ENCODE measurements at regions not wholly inside any gene's neighbourhood (a gene's known extent, or its start where the extent isn't known, plus 50 kb on each side); places are given as distances from the start of the nearest gene placed in this dataset.

DNA sequence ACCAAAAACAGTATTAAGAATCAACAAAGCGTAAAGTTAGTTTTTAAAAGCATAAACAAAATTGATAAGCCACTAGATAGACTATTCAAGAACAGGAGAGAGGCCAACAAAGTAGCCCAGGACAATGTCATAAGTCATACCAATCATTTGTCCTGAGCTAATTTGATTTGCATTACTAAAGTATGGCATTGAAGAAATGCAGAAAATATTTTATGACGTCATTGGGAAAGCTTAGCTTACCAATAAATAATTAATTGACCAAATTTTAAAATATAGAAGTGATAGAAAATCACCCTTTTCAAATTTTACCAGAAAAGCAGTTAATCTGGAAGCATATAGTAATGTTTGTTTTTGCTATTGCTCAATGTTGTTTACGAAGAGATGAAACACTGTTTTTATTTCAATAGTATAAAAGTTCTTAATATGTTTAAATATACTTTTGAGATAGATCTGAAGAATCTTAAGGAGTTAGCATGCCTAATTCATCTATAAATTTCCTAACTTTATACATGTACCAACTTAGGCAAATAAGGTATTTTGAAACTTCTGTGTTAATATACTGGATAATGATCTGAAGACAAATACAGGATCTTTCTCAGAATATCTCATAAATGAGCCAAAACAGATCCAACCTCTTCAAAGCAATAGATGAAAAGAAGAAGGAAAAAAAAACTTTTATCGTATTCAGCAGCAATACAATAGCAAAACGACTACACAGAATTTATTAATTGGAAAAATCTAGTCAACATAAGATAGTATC lies 1118.5 kb downstream of the SLC16A7 start:
- H3K4me3 ChIP-seq = no peak overlapping the region
- no peaks in the 10 kb centered on the region for H3K9me3 ChIP-seq (ENCODE audit: low read depth)
- H3K4me1 ChIP-seq (ENCODE audit: low read depth) = no peaks in the 10 kb centered on the region
- TF ChIP-seq, protein P1, sequence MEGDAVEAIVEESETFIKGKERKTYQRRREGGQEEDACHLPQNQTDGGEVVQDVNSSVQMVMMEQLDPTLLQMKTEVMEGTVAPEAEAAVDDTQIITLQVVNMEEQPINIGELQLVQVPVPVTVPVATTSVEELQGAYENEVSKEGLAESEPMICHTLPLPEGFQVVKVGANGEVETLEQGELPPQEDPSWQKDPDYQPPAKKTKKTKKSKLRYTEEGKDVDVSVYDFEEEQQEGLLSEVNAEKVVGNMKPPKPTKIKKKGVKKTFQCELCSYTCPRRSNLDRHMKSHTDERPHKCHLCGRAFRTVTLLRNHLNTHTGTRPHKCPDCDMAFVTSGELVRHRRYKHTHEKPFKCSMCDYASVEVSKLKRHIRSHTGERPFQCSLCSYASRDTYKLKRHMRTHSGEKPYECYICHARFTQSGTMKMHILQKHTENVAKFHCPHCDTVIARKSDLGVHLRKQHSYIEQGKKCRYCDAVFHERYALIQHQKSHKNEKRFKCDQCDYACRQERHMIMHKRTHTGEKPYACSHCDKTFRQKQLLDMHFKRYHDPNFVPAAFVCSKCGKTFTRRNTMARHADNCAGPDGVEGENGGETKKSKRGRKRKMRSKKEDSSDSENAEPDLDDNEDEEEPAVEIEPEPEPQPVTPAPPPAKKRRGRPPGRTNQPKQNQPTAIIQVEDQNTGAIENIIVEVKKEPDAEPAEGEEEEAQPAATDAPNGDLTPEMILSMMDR (IDR thresholded peaks at IDR 0.05; ENCODE audit: low read depth, low read length) = no peak
- no peak overlapping the region for H3K27ac ChIP-seq
- no peaks in the 10 kb centered on the region for H3K36me3 ChIP-seq
- no peak for DNase-seq (ENCODE audit: low read depth in 1 of 2, low spot score in 1 of 2)
- H3K27me3 ChIP-seq = no peaks in the 10 kb centered on the region

DNA sequence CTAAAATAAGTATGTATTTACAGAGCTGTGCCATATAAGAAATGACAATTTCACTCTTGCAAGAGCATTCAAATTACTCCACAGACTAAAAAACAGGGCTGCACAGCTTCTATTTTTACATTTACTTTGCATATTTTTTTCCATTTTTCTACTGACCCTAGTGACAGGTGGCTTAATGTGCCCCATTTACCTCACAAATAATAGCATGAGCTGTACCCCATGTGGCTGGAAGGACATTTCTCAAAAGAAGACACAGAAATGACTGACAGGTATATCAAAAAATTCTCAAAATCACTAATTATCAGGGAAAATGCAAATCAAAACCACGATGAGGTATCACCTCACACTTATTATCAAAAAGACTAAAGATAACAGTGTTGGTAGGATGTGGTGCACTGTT lies 1128.6 kb downstream of the SLC16A7 start:
- H3K4me1 ChIP-seq (ENCODE audit: low read depth) = no peaks in the 10 kb centered on the region
- H3K27ac ChIP-seq = no peak overlapping the region
- DNase-seq (ENCODE audit: low read depth in 1 of 2, low spot score in 1 of 2) = no peak
- no peak overlapping the region for H3K4me3 ChIP-seq
- no peaks in the 10 kb centered on the region for H3K27me3 ChIP-seq
- TF ChIP-seq, protein P1 (IDR thresholded peaks at IDR 0.05; ENCODE audit: low read depth, low read length) = no peak
- no peaks in the 10 kb centered on the region for H3K9me3 ChIP-seq (ENCODE audit: low read depth)
- H3K36me3 ChIP-seq = no peaks in the 10 kb centered on the region

DNA sequence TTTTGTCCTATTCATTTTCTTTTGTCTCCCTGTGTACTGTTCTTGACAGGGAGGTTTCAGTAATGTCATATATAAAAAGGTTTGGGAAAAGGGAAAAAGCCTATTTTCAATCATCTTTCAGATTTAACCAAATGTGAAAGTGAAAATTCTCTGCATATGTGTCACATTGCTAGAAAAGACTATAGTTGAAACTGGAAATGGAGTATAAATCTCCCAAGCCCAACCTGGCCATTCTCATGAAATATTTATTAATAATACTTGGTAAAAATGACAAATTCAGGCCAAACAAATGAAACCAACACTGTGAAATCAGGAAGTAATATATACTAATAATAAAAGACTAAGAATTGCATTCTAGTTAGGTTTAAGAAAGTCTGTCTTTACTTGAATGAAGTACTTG lies 1129.2 kb downstream of the SLC16A7 start:
- no peak overlapping the region for H3K4me3 ChIP-seq
- no peaks in the 10 kb centered on the region for H3K4me1 ChIP-seq (ENCODE audit: low read depth)
- no peak for DNase-seq (ENCODE audit: low read depth in 1 of 2, low spot score in 1 of 2)
- H3K27me3 ChIP-seq = no peaks in the 10 kb centered on the region
- no peaks in the 10 kb centered on the region for H3K9me3 ChIP-seq (ENCODE audit: low read depth)
- TF ChIP-seq, protein P1 (IDR thresholded peaks at IDR 0.05; ENCODE audit: low read depth, low read length) = no peak
- H3K36me3 ChIP-seq = no peaks in the 10 kb centered on the region
- no peak overlapping the region for H3K27ac ChIP-seq

DNA sequence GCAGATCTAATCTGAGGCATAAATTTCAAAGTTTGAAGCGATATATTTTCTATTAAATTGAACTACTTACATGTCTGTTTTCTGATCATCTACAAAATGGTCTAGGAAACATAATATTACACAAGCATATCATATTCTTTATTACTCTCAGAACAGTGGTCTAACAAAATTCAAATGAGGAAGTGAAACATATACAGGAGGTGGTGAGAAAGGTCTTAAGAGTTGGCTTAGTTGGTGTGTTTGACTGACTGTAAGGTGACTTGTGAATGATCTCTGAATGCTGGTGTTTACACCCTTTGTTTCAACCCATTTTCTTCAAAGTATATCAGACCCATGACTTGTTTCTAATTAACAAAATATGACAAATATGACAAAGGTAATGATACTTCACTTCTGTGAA lies 1156.8 kb downstream of the SLC16A7 start:
- no peak overlapping the region for H3K4me3 ChIP-seq
- no peaks in the 10 kb centered on the region for H3K9me3 ChIP-seq (ENCODE audit: low read depth)
- H3K27me3 ChIP-seq = no peaks in the 10 kb centered on the region
- TF ChIP-seq, protein P1 (IDR thresholded peaks at IDR 0.05; ENCODE audit: low read depth, low read length) = no peak
- no peaks in the 10 kb centered on the region for H3K36me3 ChIP-seq
- H3K27ac ChIP-seq = no peak overlapping the region
- H3K4me1 ChIP-seq (ENCODE audit: low read depth) = no peaks in the 10 kb centered on the region
- DNase-seq (ENCODE audit: low read depth in 1 of 2, low spot score in 1 of 2) = no peak

DNA sequence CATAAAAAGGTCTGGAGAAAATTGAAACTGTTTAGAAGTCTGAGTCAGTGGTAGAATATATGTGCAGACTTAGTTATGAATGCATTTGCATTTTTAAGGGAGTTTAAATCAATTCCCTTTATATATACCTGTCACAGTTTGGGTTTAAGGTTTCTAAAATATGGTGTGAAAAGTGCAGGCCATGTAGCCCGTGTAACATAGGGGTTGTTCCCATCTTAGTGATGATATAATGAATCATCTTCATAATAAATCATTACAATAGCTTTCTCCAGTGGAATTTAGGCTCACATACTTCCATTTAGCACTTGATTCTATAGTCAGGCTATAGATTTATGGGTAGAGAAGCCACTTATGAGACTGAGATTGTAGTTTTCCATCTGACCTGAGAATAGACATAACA lies 1162.4 kb downstream of the SLC16A7 start:
- H3K27me3 ChIP-seq = no peaks in the 10 kb centered on the region
- H3K36me3 ChIP-seq = no peaks in the 10 kb centered on the region
- H3K4me1 ChIP-seq (ENCODE audit: low read depth) = no peaks in the 10 kb centered on the region
- DNase-seq (ENCODE audit: low read depth in 1 of 2, low spot score in 1 of 2) = no peak
- H3K9me3 ChIP-seq (ENCODE audit: low read depth) = no peaks in the 10 kb centered on the region
- no peak overlapping the region for H3K4me3 ChIP-seq
- H3K27ac ChIP-seq = no peak overlapping the region
- TF ChIP-seq, protein P1 (IDR thresholded peaks at IDR 0.05; ENCODE audit: low read depth, low read length) = no peak
